AG04450 (cell line): ENCODE measurements at regions not wholly inside any gene's neighbourhood (a gene's known extent, or its start where the extent isn't known, plus 50 kb on each side); places are given as distances from the start of the nearest gene placed in this dataset.

Experiments
- CTCF ChIA-PET: fragments of 300-600, 350-600 bp; formaldehyde crosslinking; extraction: SDS; loops from one replicate; lab custom pipeline; 2022; ENCODE audit warnings: antibody characterized with exemption, inconsistent platforms; lab: Charles Lee
- POLR2A ChIA-PET: fragments of 350-600 bp; formaldehyde crosslinking; extraction: SDS; loops from one replicate; lab custom pipeline; 2021; ENCODE audit warnings: antibody characterized with exemption, inconsistent platforms; lab: Yijun Ruan, JAX
- DNase-seq: peaks from one replicate; pipeline ENCODE4 v3.0.0-alpha.2; 2011; ENCODE audit warnings: low read depth, low spot score
- H3K27ac ChIP-seq: one replicate; pipeline ENCODE4 v1.5.1; 2012; ENCODE audit warnings: low read depth, low read length, control low read depth
- H3K27me3 ChIP-seq: one replicate; pipeline ENCODE4 v1.6.0; 2012; ENCODE audit warnings: low read length; ENCODE audit not compliant: control insufficient read depth, insufficient read depth
- H3K4me3 ChIP-seq: 2 replicates; pipeline ENCODE4 v1.5.1; 2011; ENCODE audit warnings: mild to moderate bottlenecking, low read depth, low read length, control low read depth
- H3K9me3 ChIP-seq: 2 replicates; pipeline ENCODE4 v1.5.1; 2012; ENCODE audit warnings: low read length; ENCODE audit not compliant: control insufficient read depth, insufficient read depth
- TF ChIP-seq, protein P1 (sequence below): IDR thresholded peaks from 2 replicates; pipeline ENCODE4 v1.5.1; 2011; ENCODE audit warnings: low read depth, low read length, control low read depth, inconsistent platforms

DNA sequence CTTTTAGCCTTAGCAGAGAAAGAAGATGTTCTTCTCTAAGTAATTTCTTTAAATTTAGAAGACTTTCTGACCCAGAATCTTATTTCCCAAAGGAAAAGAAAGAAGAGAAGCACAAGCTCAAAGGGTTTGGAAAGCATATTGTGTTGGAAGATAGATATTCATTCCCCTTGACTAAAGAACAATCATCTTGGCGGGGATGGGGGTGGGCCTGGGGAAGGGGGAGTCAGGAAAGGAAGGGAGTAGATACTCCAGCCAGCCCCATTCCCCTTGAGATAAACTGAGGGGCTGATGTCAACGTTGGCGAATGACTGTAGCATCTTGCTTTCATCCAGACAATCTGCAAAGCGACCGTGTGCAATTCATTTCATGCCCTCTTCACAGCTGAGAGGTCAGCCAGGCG, 66.5 kb upstream of the SIPA1L2 start:
- Histone ChIP-seq H3K4me3 (no peak overlapping the region), H3K9me3 (no peaks in the 10 kb centered on the region; the same call in 1 of the 2 replicates), H3K27me3 (peaks cover 7% of the 10 kb centered on the region), H3K27ac (no peak overlapping the region)
- CTCF ChIA-PET, result no interaction called here
- POLR2A ChIA-PET, result no interaction called here
- DNase-seq, result no peak
- TF ChIP-seq, protein P1, sequence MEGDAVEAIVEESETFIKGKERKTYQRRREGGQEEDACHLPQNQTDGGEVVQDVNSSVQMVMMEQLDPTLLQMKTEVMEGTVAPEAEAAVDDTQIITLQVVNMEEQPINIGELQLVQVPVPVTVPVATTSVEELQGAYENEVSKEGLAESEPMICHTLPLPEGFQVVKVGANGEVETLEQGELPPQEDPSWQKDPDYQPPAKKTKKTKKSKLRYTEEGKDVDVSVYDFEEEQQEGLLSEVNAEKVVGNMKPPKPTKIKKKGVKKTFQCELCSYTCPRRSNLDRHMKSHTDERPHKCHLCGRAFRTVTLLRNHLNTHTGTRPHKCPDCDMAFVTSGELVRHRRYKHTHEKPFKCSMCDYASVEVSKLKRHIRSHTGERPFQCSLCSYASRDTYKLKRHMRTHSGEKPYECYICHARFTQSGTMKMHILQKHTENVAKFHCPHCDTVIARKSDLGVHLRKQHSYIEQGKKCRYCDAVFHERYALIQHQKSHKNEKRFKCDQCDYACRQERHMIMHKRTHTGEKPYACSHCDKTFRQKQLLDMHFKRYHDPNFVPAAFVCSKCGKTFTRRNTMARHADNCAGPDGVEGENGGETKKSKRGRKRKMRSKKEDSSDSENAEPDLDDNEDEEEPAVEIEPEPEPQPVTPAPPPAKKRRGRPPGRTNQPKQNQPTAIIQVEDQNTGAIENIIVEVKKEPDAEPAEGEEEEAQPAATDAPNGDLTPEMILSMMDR, result no peak

DNA sequence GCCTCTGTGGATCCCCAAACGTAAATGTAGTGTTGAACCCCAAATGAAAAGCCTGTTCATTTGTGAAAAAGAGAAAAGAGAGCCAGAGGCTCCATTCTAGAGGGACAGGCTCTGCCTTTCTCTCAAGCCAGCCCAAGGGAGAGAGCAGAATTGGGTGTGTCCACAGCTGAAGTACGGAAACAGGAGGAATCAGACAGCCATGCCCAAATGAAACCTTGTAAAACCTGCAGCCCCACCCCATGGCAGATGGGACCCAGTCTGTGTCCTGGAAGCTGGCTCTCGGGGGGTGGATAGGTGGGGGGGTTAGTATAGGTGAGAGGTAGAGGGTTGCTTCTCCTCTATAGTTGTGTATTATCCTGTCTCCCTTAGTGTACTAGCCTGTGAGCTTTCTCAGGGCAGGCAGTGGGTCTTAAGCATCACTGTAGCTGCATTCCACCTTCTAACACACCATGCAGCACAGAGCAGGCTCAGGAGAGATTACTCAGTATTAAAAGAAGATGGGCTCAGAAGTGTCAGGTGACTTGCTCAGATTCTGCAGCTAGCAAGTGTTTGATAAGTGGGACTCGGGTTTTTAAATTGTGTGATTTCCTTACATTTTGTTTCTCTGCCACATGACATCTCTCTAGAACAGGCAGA, 67.4 kb upstream of the SIPA1L2 start:
- DNase-seq, result no peak
- CTCF ChIA-PET, result interaction anchor here (0.6 kb wide), 1 partner anchor 11 kb away, joined by 3 read pairs; no protein-coding TSS in a partner anchor
- POLR2A ChIA-PET, result no interaction called here

DNA sequence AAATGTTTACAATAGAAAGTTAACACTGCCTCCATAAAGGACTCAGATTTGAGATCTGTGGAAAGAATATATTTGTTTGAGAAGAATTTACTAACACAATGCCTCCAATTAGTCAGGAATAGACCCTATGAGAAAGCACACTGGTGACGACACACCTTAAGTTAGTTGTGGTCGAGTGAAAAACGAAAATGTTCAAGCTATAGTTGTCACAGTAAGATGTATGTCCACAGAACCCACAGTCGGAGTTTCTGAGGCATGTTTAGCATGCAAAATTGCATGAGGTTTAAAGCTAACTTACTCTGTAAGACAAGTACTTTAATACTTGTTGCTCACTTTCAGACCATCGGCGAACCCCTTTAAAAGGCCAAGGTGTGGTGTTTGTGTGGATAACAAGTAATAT, 69.9 kb upstream of the SIPA1L2 start:
- DNase-seq, result no peak
- Histone ChIP-seq H3K9me3 (no peaks in the 10 kb centered on the region; the same call in 1 of the 2 replicates), H3K27me3 (no peaks in the 10 kb centered on the region), H3K27ac (no peak overlapping the region), H3K4me3 (no peak overlapping the region)
- CTCF ChIA-PET, result no interaction called here
- TF ChIP-seq, protein P1, result no peak
- POLR2A ChIA-PET, result no interaction called here

More for the DNA sequence above, 67.4 kb upstream of the SIPA1L2 start:
- no peak overlapping the region for H3K4me3 ChIP-seq
- H3K27ac ChIP-seq, result no peak overlapping the region
- H3K27me3 ChIP-seq, result peaks cover 7% of the 10 kb centered on the region
- TF ChIP-seq, protein P1, result no peak
- H3K9me3 ChIP-seq, result no peaks in the 10 kb centered on the region; the same call in 1 of the 2 replicates

DNA sequence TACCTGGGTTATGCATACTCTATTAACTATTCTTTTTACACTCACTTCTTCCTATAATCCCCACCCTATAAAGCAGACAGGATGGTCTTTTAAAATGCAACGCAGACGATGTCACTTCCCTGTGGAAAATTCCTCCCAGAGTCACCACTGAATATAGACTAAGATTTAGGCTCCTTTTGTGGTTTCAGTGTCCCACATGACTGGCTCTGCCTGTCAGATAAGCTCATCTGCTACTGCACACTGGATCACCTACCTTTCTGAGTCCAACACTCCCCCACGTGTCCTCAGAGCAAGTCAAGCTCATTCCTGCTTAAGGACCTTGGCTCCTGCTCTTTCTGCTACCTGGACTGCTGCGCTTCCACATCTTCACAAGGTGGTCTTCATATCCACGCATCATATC, 73.0 kb upstream of the SIPA1L2 start:
- CTCF ChIA-PET, result no interaction called here
- Histone ChIP-seq H3K27ac (no peak overlapping the region), H3K9me3 (no peaks in the 10 kb centered on the region; the same call in 1 of the 2 replicates), H3K4me3 (no peak overlapping the region), H3K27me3 (no peaks in the 10 kb centered on the region)
- TF ChIP-seq, protein P1, result no peak
- no peak for DNase-seq
- POLR2A ChIA-PET, result no interaction called here

DNA sequence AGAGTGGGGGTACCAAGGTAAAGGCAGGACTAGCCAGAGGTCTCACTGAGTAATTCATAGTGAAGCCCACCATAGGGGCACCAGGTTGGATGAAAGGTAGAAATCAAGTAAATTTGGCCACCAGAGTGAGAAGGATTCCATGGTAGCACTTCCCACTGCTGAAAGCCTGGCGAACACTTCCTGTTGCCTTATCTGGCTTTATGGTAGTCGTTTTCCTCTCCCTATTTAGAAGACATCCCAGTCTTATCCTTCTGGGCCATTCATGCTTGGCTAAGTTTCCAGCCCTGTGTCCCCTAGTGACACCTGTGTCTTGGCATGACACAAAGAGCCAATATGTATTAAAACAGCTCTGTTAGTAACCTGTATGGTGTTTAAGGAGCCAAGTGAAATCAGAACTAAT, 74.3 kb upstream of the SIPA1L2 start:
- no peak overlapping the region for H3K4me3 ChIP-seq
- CTCF ChIA-PET, result interaction anchor here (0.7 kb wide), 1 partner anchor 202 kb away, joined by 4 read pairs; no protein-coding TSS in a partner anchor
- H3K27ac ChIP-seq, result peak overlapping the region; percentile 25
- TF ChIP-seq, protein P1, result no peak
- POLR2A ChIA-PET, result no interaction called here
- H3K9me3 ChIP-seq, result no peaks in the 10 kb centered on the region; the same call in 1 of the 2 replicates
- DNase-seq, result no peak
- no peaks in the 10 kb centered on the region for H3K27me3 ChIP-seq
